ENCODE measurements at regions not wholly inside any gene's neighbourhood (a gene's known extent, or its start where the extent isn't known, plus 50 kb on each side); places are given as distances from the start of the nearest gene placed in this dataset.

- ATAC-seq = peak in 2 of 4 donors; percentile 39 to 53
Measured at GRCh38 chr6:134529921-134530320, 212.0 kb upstream of the SGK1 start.

GRCh38 chr6:134529305-134529704 lies 211.4 kb upstream of the SGK1 start:
- no peak for TF ChIP-seq CTCF (IDR thresholded peaks at IDR 0.05)
- peaks cover 6 to 28% (median 13%) of the 10 kb centered on the region in 3 donors for H3K4me1 ChIP-seq
- DNase-seq (no peak), ATAC-seq (no peak), FAIRE-seq (no peak)
- no peaks in the 10 kb centered on the region for H3K9me3 ChIP-seq
- H3K27me3 ChIP-seq = no peaks in the 10 kb centered on the region
- intact Hi-C loops (cut with DNase I) = no loop called here
- H3K36me3 ChIP-seq = no peaks in the 10 kb centered on the region
- no peak overlapping the region for H3K4me3 ChIP-seq
- H3K27ac ChIP-seq = no peak overlapping the region

More at GRCh38 chr6:134529921-134530320, 212.0 kb upstream of the SGK1 start:
- intact Hi-C loops (cut with DNase I) = no loop called here
- no peak for DNase-seq
- Histone ChIP-seq H3K9me3 (no peaks in the 10 kb centered on the region), H3K36me3 (no peaks in the 10 kb centered on the region), H3K4me3 (no peak overlapping the region), H3K4me1 (peaks cover 6 to 28% (median 13%) of the 10 kb centered on the region in 3 donors), H3K27me3 (no peaks in the 10 kb centered on the region), H3K27ac (no peak overlapping the region)
- no peak for FAIRE-seq
- 51 to 56% methylated on average over 4 of the region's 4 CpGs for WGBS, 2 donors
- no peak for TF ChIP-seq CTCF (IDR thresholded peaks at IDR 0.05)

GRCh38 chr6:134527108-134527787 lies 209.3 kb upstream of the SGK1 start:
- Histone ChIP-seq H3K27me3 (no peaks in the 10 kb centered on the region), H3K36me3 (no peaks in the 10 kb centered on the region), H3K4me3 (no peak overlapping the region), H3K4me1 (peaks cover 0 to 14% (median 3%) of the 10 kb centered on the region in 3 donors), H3K27ac (no peak overlapping the region), H3K9me3 (no peaks in the 10 kb centered on the region)
- ATAC-seq (no peak), FAIRE-seq (no peak), DNase-seq (no peak)
- intact Hi-C loops (cut with DNase I) = no loop called here
- no peak for TF ChIP-seq CTCF (IDR thresholded peaks at IDR 0.05)
- WGBS, 2 donors = 94 to 97% methylated on average over 3 of the region's 3 CpGs

GRCh38 chr6:134525190-134525868 lies 207.4 kb upstream of the SGK1 start:
- Histone ChIP-seq H3K36me3 (no peaks in the 10 kb centered on the region), H3K27ac (no peak overlapping the region), H3K4me1 (peaks cover 0 to 14% (median 8%) of the 10 kb centered on the region in 3 donors), H3K9me3 (no peaks in the 10 kb centered on the region), H3K27me3 (no peaks in the 10 kb centered on the region), H3K4me3 (no peak overlapping the region)
- no peak for DNase-seq
- FAIRE-seq = no peak
- no peak for TF ChIP-seq CTCF (IDR thresholded peaks at IDR 0.05)
- intact Hi-C loops (cut with DNase I) = no loop called here
- peak in 1 of 4 donors; percentile 22 for ATAC-seq
